Ammon's horn (tissue), 1 donor: ENCODE measurements at regions not wholly inside any gene's neighbourhood (a gene's known extent, or its start where the extent isn't known, plus 50 kb on each side); places are given as distances from the start of the nearest gene placed in this dataset.

ENCODE experiments used
- DNase-seq: peaks from one replicate; pipeline ENCODE4 v3.0.0-alpha.2; 2016; ENCODE audit warnings: low spot score

DNA sequence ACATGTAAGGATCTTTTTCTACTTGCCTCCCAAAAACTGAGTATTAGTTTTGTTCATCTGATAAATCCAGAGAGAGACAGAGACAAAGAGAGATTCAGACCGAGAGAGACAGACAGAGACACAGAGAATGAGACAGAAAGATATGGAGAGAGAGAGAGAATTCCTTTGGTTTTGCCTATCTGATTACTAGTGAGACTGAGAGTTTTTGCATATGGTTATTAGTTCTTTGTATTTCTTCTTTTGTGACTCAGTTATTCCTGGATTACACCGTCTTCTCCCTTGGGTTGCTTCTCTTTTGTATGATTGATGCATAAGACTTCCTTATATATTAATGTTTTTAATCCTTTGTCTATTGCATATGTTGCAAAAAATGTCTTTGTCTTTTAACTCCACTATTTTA is 91.2 kb upstream of the SPATA31C2 start:
- DNase-seq, result no peak

DNA sequence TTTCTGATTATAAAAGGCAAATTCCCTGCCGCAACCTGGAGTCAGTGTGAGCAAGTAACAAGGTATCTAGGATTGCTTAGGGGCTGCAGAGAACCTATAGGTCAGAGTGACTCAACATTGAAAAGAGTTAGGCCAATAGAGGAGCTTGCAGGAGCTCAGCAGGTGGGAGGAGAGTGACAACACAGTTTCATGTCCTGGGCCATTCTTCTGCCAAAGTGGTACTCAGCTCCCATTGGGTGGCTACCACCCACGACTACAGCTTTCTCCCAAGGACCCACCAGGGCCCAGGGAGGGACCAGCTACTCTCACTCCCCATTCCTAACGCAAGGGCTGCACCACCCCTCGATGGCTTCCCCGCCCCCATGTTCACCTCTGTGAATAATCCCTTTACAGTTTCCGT is 86.7 kb upstream of the SPATA31C2 start:
- DNase-seq, result no peak

DNA sequence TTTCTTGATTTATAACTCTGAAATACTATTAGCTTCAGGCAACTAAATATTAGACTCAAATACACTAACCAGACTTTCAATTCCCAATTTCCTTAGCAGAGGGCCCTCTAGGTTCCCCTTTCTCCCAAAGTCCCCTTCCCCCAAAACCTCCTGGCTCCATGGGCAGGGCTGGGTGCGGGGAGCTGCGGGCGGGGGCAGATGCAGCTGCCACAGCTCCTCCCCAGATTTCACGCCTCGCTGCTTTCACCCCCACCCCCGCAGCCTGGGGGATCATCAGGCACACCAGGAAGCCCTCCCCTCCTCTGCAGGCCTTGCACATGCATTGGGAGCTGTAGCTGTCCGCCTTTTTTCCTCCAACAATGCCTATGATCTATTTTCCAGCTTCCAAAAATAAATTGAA is 82.8 kb upstream of the SPATA31C2 start:
- DNase-seq, result no peak

DNA sequence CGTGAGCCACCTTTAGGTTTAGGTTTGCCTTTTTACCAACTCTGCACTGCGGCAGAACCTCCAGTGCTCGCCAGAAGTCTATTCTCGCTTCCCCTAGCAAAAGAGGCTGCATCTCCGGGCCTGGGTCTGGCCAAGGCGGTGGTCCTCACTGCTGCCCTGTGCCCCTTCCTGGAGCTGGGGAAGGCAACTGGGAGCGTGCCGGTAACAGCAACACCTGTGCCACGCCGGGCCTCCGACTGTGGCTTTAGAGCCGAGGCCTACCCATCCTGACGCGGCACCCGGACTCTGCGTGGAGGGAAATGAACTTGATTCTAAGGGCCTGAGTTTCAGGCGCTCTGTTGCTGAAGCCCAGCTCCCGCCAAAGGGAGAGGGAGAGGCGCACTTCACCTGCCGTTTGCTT is 82.4 kb upstream of the SPATA31C2 start:
- DNase-seq, result no peak

- DNase-seq, result no peak
Observed at GRCh38 chr9:88219601-88220000, 81.3 kb upstream of the SPATA31C2 start.

- DNase-seq, result no peak
Observed at GRCh38 chr9:88218726-88219125, 80.5 kb upstream of the SPATA31C2 start.

GRCh38 chr9:88216126-88216995 is 78.1 kb upstream of the SPATA31C2 start:
- DNase-seq, result no peak

GRCh38 chr9:88215196-88216125 is 77.2 kb upstream of the SPATA31C2 start:
- no peak for DNase-seq

- no peak for DNase-seq
Observed at GRCh38 chr9:88202321-88202720, 64.0 kb upstream of the SPATA31C2 start.

DNA sequence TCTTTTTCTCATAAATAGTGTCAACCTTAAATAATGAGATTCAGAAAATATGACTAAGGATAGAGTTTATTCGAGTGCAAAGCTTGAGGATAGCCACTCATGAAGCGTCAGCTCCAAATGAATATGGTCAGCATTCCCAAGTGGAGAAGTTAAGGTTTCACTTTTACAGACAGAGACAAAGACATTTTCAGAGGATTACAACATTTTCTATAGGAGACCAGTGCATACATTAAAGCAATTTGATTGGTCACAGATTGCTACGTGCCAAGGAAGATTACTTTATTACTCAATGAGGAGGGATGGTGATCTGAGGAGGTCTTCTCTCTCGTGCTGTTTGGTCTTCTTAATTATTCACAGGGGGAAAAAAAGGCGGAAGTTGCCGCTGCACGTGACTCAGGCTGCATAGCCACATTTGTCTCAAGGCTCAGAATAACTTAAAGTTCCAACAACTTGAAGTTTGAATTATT is 60.1 kb upstream of the SPATA31C2 start:
- no peak for DNase-seq

- DNase-seq, result no peak
Observed at GRCh38 chr9:88197781-88198340, 59.6 kb upstream of the SPATA31C2 start.

DNA sequence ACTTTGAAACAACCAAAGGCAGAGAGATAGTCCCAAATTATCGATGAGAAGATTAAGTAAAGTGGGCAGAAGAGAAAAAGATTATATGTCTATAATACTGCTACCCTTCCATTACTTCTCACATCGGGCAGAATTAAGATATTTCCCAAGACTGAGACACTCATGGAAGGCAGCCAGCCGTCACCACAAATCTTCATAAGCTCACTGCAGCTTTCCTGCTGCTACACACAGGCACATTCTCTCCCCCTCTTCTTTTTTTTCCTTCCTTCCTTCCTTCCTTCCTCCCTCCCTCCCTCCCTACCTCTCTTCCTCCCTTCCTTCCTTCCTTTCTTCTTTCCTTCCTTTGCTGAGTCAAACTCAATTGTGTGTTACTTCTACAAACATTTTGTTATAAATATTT is 58.7 kb upstream of the SPATA31C2 start:
- peak; percentile 32 for DNase-seq

- DNase-seq, result no peak
Observed at GRCh38 chr9:88196142-88196790, 58.0 kb upstream of the SPATA31C2 start.

DNA sequence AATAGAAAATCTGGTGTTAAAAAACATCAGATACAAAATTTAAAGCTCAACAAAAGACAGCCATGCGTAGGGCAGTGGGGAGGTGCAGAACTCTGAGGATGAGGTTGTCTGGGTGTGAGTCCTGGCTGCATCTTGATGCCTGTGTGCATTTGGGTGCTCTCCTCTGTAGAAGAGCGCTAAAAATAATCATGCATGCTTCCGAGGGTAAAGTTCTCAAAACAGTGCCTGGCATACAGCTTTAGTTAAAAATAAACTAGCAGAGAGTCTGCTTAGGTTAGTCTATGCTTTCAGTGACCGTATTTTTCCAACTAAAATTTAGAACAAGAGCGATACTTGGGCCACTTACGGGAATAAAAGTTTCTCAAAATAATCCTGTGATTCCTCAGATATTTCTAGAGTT is 55.5 kb upstream of the SPATA31C2 start:
- DNase-seq, result no peak

- DNase-seq, result no peak
Observed at GRCh38 chr9:88191456-88191855, 53.2 kb upstream of the SPATA31C2 start.

DNA sequence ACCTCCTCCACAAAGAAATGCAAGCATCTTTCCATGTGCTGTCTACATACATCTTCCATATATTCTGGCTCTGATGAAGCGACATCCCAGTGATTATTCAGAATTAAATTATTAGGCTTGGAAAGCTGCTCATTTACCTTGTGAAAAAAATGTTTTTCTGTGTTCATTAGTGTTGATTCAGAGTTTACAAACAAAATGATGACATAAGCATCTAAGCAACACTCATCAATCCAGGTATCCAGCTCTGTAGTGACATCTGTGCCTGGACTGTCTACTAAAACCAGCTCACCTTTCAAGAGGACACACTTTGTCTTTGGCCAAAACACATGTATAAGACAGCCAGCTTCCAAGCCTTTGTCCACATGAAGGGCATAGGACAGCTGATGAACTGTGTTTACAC is 51.1 kb upstream of the SPATA31C2 start:
- no peak for DNase-seq
